Ascending aorta (tissue), 2 donors: ENCODE measurements at regions not wholly inside any gene's neighbourhood (a gene's known extent, or its start where the extent isn't known, plus 50 kb on each side); places are given as distances from the start of the nearest gene placed in this dataset.
"Not testable (repeated sequence)": the region's sequence is repeated elsewhere in the genome, so short reads cannot be mapped to it uniquely, and the experiment has no call there.

Experiments
- DNase-seq, 2 donors: peaks; one replicate each; pipeline ENCODE4 v3.0.0-alpha.2; 2019; ENCODE audit warnings: low spot score in 2 of 2
- H3K27ac ChIP-seq, 2 donors: fragments of 200-600 bp; sonication (generic); one replicate each; pipeline ENCODE4 v1.5.1; 2016 to 2017; ENCODE audit warnings: mild to moderate bottlenecking in 1 of 2
- H3K27me3 ChIP-seq: fragments of 200-600 bp; sonication (generic); one replicate; pipeline ENCODE4 v1.5.1; 2017
- H3K36me3 ChIP-seq, 2 donors: fragments of 200-600 bp; sonication (generic); one replicate each; pipeline ENCODE4 v1.5.1; 2016
- H3K4me1 ChIP-seq, 2 donors: fragments of 200-600 bp; sonication (generic); one replicate each; pipeline ENCODE4 v1.5.1; 2016 to 2017; ENCODE audit warnings: mild to moderate bottlenecking in 1 of 2
- H3K4me3 ChIP-seq, 2 donors: fragments of 200-600 bp; sonication (generic); one replicate each; pipeline ENCODE4 v1.5.1; 2016 to 2017; ENCODE audit warnings: mild to moderate bottlenecking in 1 of 2
- H3K9me3 ChIP-seq, 2 donors: fragments of 200-600 bp; sonication (generic); one replicate each; pipeline ENCODE4 v1.5.1; 2016
- intact Hi-C: fragments of 100-400 bp; cut with DNase I; formaldehyde crosslinking; loops from one replicate; pipeline ENCODE4 v1.15.1; 2023
- TF ChIP-seq, protein P1 (sequence below), 3 experiments: fragments of 200-600 bp in 2 of 3; fragments of 450-650 bp in 1 of 3; sonication (generic) in 2 of 3; IDR thresholded peaks; one replicate each; pipeline ENCODE4 v1.5.1; 2016 to 2019; ENCODE audit warnings: antibody characterized with exemption in 3 of 3, mild to moderate bottlenecking in 1 of 3, moderate library complexity in 1 of 3

DNA sequence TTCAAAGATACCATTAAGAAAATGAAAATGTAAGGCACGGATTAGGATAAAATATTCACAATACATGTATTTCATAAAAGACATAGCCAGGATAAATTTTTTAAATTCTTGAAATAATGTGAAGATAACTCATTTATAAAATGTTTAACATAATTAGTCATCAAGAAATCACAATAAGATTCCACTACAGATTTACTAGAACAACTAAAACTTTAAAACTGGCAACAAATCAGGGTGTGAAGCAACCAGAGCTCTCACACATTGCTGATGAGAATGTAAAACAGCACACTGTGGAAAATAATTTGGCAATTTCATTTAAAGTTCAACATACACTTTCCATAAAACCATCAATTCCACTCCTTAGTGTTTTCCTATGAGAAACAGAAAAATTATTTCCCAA lies 89.6 kb upstream of the UBE2E3 start:
- Histone ChIP-seq H3K27ac (no peak overlapping the region), H3K4me1 (no peaks in the 10 kb centered on the region), H3K36me3 (no peaks in the 10 kb centered on the region), H3K4me3 (no peak overlapping the region), H3K9me3 (no peaks in the 10 kb centered on the region), H3K27me3 (no peaks in the 10 kb centered on the region)
- intact Hi-C loops = no loop called here
- TF ChIP-seq, protein P1, sequence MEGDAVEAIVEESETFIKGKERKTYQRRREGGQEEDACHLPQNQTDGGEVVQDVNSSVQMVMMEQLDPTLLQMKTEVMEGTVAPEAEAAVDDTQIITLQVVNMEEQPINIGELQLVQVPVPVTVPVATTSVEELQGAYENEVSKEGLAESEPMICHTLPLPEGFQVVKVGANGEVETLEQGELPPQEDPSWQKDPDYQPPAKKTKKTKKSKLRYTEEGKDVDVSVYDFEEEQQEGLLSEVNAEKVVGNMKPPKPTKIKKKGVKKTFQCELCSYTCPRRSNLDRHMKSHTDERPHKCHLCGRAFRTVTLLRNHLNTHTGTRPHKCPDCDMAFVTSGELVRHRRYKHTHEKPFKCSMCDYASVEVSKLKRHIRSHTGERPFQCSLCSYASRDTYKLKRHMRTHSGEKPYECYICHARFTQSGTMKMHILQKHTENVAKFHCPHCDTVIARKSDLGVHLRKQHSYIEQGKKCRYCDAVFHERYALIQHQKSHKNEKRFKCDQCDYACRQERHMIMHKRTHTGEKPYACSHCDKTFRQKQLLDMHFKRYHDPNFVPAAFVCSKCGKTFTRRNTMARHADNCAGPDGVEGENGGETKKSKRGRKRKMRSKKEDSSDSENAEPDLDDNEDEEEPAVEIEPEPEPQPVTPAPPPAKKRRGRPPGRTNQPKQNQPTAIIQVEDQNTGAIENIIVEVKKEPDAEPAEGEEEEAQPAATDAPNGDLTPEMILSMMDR (IDR thresholded peaks at IDR 0.05) = no peak
- no peak for DNase-seq

DNA sequence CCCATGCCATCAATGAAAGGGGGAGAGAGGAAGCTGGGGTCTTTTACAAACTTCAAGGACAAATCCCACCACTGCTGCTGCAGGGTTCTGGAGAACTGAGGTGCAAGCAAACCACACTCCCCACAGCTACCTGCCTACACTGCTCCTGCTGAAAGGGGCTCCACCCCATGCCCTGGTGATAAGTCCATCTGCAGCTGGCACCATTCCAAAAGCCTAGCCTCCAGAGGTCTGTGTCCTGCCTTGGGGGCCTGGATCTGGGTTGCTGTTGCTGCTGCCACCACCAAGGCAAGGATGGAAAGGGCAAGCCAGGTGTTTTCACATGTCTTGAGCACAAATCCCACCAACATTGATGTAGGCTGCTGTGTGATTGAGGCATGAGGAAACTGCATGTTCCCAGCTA lies 97.4 kb upstream of the UBE2E3 start:
- H3K4me1 ChIP-seq = no peaks in the 10 kb centered on the region
- H3K27me3 ChIP-seq = no peaks in the 10 kb centered on the region
- TF ChIP-seq, protein P1 (IDR thresholded peaks at IDR 0.05) = no peak
- intact Hi-C loops = no loop called here
- no peak overlapping the region for H3K4me3 ChIP-seq
- DNase-seq = no peak
- peaks cover 0 to 6% of the 10 kb centered on the region in 2 donors for H3K9me3 ChIP-seq
- H3K27ac ChIP-seq = no peak overlapping the region
- no peaks in the 10 kb centered on the region for H3K36me3 ChIP-seq

DNA sequence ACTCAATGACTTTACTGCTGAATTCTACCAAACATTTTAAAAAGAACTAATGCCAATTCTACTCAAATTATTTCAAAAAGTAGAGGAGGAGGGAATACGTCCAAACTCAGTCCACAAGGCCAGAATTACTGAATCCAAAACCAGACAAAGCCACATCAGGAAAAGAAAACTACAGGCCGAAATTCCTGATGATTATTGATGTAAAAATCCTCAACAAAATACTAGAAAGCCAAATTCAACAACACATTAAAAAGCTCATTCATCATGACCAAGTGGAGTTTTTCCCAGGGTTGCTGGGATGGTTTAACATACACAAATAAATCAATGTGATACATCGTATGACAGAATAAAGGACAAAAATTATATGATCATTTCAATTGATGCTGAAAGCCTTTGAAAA lies 103.9 kb upstream of the UBE2E3 start:
- no peak overlapping the region for H3K4me3 ChIP-seq
- TF ChIP-seq, protein P1 (IDR thresholded peaks at IDR 0.05) = no peak

DNA sequence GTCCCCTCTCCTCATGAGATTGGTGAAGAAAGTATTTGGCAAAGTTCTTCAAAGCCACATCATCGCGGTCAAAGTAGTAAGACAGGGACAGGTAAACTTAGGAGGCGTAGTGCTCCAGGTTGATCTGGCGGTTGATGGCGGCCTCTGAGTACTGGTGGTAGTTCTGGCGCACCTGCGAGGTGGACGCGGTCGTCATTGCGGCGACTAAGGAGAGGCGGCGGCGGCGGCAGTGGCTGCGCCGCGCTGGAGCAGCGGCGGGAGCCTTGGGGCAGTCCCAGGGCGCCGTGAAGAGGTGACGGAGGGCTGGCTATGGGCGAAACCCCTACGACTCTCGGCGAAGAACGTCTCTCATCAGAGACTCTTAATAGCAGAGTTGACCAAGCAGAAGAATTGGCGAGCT lies 107.2 kb upstream of the UBE2E3 start:
- no peak overlapping the region for H3K27ac ChIP-seq
- H3K4me3 ChIP-seq = no peak overlapping the region
- TF ChIP-seq, protein P1 (IDR thresholded peaks at IDR 0.05) = no peak
- intact Hi-C loops = no loop called here
- no peaks in the 10 kb centered on the region for H3K4me1 ChIP-seq
- no peak for DNase-seq
- H3K9me3 ChIP-seq = no peaks in the 10 kb centered on the region
- no peaks in the 10 kb centered on the region for H3K27me3 ChIP-seq
- no peaks in the 10 kb centered on the region for H3K36me3 ChIP-seq

More for the DNA sequence above, 103.9 kb upstream of the UBE2E3 start:
- no peaks in the 10 kb centered on the region for H3K4me1 ChIP-seq
- no peak for DNase-seq
- no peaks in the 10 kb centered on the region for H3K27me3 ChIP-seq
- intact Hi-C loops = no loop called here
- H3K9me3 ChIP-seq = peaks cover 0 to 6% of the 10 kb centered on the region in 2 donors
- no peaks in the 10 kb centered on the region for H3K36me3 ChIP-seq
- no peak overlapping the region for H3K27ac ChIP-seq

DNA sequence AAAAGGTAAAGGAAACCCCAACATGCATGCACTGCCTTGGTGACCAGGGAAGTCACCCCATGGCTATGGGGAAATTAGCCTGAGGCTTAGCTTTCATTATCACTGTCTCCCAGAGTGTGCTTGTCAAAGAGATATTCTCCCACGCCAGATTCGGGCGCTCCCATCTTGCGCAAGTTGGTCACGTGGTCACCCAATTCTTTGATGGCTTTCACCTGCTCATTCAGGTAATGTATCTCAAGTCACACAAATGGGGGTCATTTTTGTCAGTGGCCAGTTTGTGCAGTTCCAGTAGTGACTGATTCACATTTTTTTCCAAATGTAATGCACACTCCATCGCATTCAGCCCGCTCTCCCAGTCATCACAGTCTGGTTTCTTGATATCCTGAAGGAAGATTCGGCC lies 107.6 kb upstream of the UBE2E3 start:
- H3K36me3 ChIP-seq, H3K4me3 ChIP-seq, intact Hi-C loops, H3K27ac ChIP-seq, DNase-seq, H3K4me1 ChIP-seq, H3K9me3 ChIP-seq, H3K27me3 ChIP-seq: not testable (repeated sequence)

DNA sequence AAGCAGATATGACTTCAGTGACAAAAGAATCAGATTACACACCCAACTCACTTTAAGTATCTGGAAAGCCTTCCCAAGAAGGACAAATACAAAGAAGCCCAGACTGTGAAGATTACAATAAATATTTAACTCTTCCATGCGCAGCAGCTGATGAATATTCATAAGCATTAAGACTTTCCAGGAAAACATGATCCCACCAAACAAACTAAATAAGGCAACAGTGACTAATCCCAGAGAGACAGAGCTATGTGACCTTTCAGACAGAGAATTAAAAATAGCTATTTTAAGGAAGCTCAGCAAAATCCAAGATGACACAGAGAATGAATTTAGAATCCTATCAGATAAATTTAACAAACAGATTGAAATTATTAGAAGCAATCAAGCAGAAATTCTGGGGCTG lies 108.2 kb upstream of the UBE2E3 start:
- Histone ChIP-seq H3K4me1 (no peaks in the 10 kb centered on the region), H3K36me3 (no peaks in the 10 kb centered on the region), H3K4me3 (no peak overlapping the region), H3K27ac (no peak overlapping the region), H3K27me3 (no peaks in the 10 kb centered on the region), H3K9me3 (no peaks in the 10 kb centered on the region)
- intact Hi-C loops = no loop called here
- DNase-seq = no peak
- TF ChIP-seq, protein P1 (IDR thresholded peaks at IDR 0.05) = no peak
